ENCODE measurements at regions not wholly inside any gene's neighbourhood (a gene's known extent, or its start where the extent isn't known, plus 50 kb on each side); places are given as distances from the start of the nearest gene placed in this dataset.
"Not testable (repeated sequence)": the region's sequence is repeated elsewhere in the genome, so short reads cannot be mapped to it uniquely, and the experiment has no call there.

- DNase-seq (ENCODE audit: low spot score) = no peak
These were observed 92.0 kb upstream of the XIST start for GRCh38 chrX:73944563-73944908.

- DNase-seq (ENCODE audit: low spot score) = peak; percentile 74
These were observed 91.4 kb upstream of the XIST start for GRCh38 chrX:73943693-73944562.

- no peak for DNase-seq (ENCODE audit: low spot score)
These were observed 88.5 kb upstream of the XIST start for GRCh38 chrX:73940893-73941470.

GRCh38 chrX:73937843-73938242 lies 85.3 kb upstream of the XIST start:
- not testable (repeated sequence) for DNase-seq (ENCODE audit: low spot score)

- DNase-seq (ENCODE audit: low spot score) = no peak
These were observed 80.0 kb upstream of the XIST start for GRCh38 chrX:73932522-73932921.

GRCh38 chrX:73930300-73930699 lies 77.8 kb upstream of the XIST start:
- DNase-seq (ENCODE audit: low spot score) = no peak

GRCh38 chrX:73922856-73923455 lies 70.4 kb upstream of the XIST start:
- DNase-seq (ENCODE audit: low spot score) = no peak

- DNase-seq (ENCODE audit: low spot score) = no peak
These were observed 64.6 kb upstream of the XIST start for GRCh38 chrX:73916931-73917667.

- DNase-seq (ENCODE audit: low spot score) = no peak
These were observed 64.0 kb upstream of the XIST start for GRCh38 chrX:73916489-73916888.

GRCh38 chrX:73914792-73915191 lies 62.3 kb upstream of the XIST start:
- DNase-seq (ENCODE audit: low spot score) = not testable (repeated sequence)

GRCh38 chrX:73913580-73913979 lies 61.1 kb upstream of the XIST start:
- no peak for DNase-seq (ENCODE audit: low spot score)

- not testable (repeated sequence) for DNase-seq (ENCODE audit: low spot score)
These were observed 59.4 kb upstream of the XIST start for GRCh38 chrX:73911946-73912345.

- not testable (repeated sequence) for DNase-seq (ENCODE audit: low spot score)
These were observed 53.3 kb upstream of the XIST start for GRCh38 chrX:73905749-73906374.

GRCh38 chrX:73903941-73904340 lies 51.4 kb upstream of the XIST start:
- no peak for DNase-seq (ENCODE audit: low spot score)
